Type B pancreatic cell (in vitro differentiated cells): ENCODE measurements at regions not wholly inside any gene's neighbourhood (a gene's known extent, or its start where the extent isn't known, plus 50 kb on each side); places are given as distances from the start of the nearest gene placed in this dataset.

Source experiments
- DNase-seq: peaks from one replicate; pipeline ENCODE4 v3.0.0; 2021; ENCODE audit warnings: mixed read lengths; ENCODE audit not compliant: unreplicated experiment; ENCODE audit errors: extremely low spot score
- H3K27ac Mint-ChIP-seq: 2 replicates; pipeline ENCODE4 v1.8.0; 2021; ENCODE audit warnings: mild to moderate bottlenecking, mixed read lengths
- H3K27me3 Mint-ChIP-seq: 2 replicates; pipeline ENCODE4 v1.8.0; 2021; ENCODE audit warnings: mixed read lengths
- H3K36me3 Mint-ChIP-seq: 2 replicates; pipeline ENCODE4 v1.8.0; 2021; ENCODE audit warnings: mixed read lengths
- H3K4me1 Mint-ChIP-seq: one replicate; pipeline ENCODE4 v1.8.0; 2021; ENCODE audit warnings: mixed read lengths; ENCODE audit not compliant: unreplicated experiment
- H3K4me3 Mint-ChIP-seq: 2 replicates; pipeline ENCODE4 v1.8.0; 2021; ENCODE audit warnings: mild to moderate bottlenecking, mixed read lengths
- H3K9me3 Mint-ChIP-seq: 2 replicates; pipeline ENCODE4 v1.8.0; 2021; ENCODE audit warnings: mixed read lengths
- TF ChIP-seq, protein P1 (sequence below): fragments of 200-600 bp; sonication (generic); conservative IDR thresholded peaks from 2 replicates; pipeline ENCODE4 v1.5.0; 2021; ENCODE audit warnings: antibody characterized with exemption, mild to moderate bottlenecking

DNA sequence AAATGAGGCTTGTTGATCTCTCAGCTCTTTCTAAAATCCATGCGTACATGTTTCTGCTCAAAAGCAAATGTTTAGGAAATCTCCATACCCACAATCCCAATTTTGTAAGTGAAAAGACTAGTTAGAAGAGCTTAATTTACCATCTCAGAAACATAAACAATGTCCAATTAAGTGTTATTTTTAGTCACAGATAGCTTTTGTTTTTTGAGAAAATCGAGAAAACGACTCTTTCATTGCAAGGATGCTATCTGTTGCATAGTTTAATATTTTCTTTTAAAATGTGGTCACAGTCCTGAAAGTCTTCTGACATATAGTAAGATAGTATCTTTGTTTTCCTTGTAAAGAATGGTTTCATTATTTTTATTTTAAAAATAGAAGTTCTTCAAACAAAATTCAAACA, 338.0 kb upstream of the DAB2 start:
- TF ChIP-seq, protein P1, sequence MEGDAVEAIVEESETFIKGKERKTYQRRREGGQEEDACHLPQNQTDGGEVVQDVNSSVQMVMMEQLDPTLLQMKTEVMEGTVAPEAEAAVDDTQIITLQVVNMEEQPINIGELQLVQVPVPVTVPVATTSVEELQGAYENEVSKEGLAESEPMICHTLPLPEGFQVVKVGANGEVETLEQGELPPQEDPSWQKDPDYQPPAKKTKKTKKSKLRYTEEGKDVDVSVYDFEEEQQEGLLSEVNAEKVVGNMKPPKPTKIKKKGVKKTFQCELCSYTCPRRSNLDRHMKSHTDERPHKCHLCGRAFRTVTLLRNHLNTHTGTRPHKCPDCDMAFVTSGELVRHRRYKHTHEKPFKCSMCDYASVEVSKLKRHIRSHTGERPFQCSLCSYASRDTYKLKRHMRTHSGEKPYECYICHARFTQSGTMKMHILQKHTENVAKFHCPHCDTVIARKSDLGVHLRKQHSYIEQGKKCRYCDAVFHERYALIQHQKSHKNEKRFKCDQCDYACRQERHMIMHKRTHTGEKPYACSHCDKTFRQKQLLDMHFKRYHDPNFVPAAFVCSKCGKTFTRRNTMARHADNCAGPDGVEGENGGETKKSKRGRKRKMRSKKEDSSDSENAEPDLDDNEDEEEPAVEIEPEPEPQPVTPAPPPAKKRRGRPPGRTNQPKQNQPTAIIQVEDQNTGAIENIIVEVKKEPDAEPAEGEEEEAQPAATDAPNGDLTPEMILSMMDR: no peak
- DNase-seq: no peak
- Mint-ChIP-seq H3K4me3 (no peak overlapping the region), H3K9me3 (no peaks in the 10 kb centered on the region), H3K4me1 (no peaks in the 10 kb centered on the region), H3K27ac (no peak overlapping the region), H3K27me3 (no peaks in the 10 kb centered on the region), H3K36me3 (no peaks in the 10 kb centered on the region)

DNA sequence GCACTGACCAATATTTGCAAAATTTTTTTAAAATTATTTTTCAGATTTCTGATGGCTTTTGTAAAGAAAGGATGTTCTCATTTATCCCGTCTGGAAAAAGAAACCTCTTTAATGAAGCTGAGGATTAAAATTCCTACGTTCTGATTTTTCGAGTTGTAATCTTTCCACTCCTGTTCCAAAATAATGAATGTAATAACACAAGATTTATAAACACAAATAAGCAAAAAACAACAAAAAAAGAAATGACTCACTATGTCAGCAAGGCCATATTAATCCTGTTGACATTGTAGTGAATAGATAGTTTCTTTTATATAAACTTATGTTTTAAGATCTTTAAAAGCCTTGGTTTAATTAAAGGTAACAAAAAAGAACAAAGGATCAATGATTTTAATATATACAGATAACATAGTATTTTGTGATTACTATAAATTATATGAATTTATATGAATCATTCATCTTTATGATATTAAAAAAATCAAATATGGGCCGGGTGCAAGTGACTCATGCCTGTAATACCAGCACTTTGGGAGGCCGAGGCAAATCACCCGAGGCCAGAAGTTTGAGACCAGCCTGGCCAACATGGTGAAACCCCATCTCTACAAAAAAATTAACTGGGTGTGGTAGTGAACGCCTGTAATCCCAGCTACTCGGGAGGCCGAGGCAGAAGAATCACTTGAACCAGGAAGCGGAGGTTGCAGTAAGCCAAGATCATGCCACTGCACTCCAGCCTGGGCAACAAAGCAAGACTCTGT, 336.6 kb upstream of the DAB2 start:
- no peak for DNase-seq
- Mint-ChIP-seq H3K9me3 (no peaks in the 10 kb centered on the region), H3K4me1 (no peaks in the 10 kb centered on the region), H3K27ac (no peak overlapping the region), H3K27me3 (no peaks in the 10 kb centered on the region), H3K4me3 (no peak overlapping the region), H3K36me3 (no peaks in the 10 kb centered on the region)
- TF ChIP-seq, protein P1: no peak

DNA sequence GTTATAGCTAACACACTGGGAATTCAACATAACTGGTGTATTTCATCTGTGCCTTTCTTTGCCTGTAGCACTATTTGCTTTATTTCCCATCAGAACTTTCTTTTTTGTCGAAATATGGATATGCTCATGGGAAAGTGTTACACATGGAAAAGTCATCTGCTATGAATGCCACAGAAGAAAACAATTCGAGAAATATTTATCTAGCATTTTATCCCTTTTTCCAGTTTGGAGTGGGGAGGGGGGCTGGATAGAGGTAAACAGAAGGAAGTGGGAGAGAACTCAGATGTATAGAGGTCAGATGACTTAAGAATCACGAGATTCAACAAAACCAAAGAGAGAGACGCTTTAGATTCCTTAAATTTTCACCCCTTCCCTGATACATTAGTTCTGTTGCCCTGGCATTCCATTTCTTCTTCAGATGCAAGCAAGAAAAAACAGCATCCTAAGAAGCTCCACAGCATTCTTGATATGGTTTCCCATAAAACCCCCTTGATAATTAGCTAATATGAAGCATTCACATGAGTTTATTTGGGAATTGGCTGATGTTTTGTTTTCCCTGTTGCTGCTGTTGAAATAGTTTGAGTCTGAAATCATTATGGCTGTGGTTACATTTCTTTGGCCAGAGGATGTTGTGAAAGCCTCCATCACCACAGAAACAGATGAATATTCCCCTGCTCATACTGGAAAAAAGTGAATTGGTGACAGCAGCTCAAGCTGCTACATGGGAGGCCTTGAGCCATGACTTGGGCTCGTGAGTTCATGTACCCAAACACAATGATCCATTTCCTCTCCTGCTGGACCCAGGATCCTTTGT, 335.8 kb upstream of the DAB2 start:
- no peak overlapping the region for H3K4me3 Mint-ChIP-seq
- no peak for DNase-seq
- H3K36me3 Mint-ChIP-seq: no peaks in the 10 kb centered on the region
- no peaks in the 10 kb centered on the region for H3K9me3 Mint-ChIP-seq
- H3K27ac Mint-ChIP-seq: no peak overlapping the region
- no peaks in the 10 kb centered on the region for H3K27me3 Mint-ChIP-seq
- TF ChIP-seq, protein P1: no peak
- H3K4me1 Mint-ChIP-seq: no peaks in the 10 kb centered on the region

DNA sequence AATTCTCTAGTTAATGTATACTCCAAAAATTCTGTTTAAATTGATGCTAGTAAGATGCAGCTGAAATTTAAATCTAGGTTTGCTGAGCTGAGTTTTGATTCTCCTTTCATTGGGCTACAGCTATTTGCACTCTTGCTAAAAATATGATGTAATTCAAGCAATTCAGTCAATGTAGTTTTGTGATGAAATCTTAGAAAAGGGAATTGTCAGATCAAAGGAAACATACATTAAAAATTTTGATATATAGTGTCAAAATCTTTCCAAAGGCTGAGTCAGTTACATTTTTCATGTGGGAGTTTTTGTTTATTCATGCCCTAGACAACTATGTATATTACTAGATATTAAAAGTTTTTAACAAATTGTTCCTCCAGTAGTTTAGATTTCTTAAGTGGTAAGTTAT, 334.9 kb upstream of the DAB2 start:
- no peak overlapping the region for H3K4me3 Mint-ChIP-seq
- H3K36me3 Mint-ChIP-seq: no peaks in the 10 kb centered on the region
- DNase-seq: no peak
- H3K9me3 Mint-ChIP-seq: no peaks in the 10 kb centered on the region
- H3K4me1 Mint-ChIP-seq: no peaks in the 10 kb centered on the region
- TF ChIP-seq, protein P1: no peak
- H3K27me3 Mint-ChIP-seq: no peaks in the 10 kb centered on the region
- H3K27ac Mint-ChIP-seq: no peak overlapping the region

DNA sequence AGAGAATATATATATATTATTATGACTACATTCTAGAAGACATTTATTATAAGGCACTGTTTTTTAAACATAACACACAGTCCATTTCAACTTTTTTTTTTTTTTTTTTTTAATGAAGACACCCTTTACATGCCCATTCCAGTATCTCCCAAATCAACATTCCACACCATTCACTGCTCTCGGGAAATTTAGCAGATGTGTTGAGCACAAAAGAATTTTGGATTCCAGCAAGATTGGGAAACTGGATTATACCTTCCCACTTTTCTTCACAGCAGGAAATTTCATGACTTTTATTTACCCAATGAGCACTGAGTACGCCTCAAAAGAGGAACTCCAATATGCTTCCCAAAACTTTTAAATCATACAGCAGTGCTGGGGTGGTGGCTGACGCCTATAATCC, 333.6 kb upstream of the DAB2 start:
- Mint-ChIP-seq H3K9me3 (no peaks in the 10 kb centered on the region), H3K27me3 (no peaks in the 10 kb centered on the region), H3K4me1 (no peaks in the 10 kb centered on the region), H3K36me3 (no peaks in the 10 kb centered on the region), H3K4me3 (no peak overlapping the region), H3K27ac (no peak overlapping the region)
- TF ChIP-seq, protein P1: no peak
- DNase-seq: no peak
